ENCODE measurements at regions not wholly inside any gene's neighbourhood (a gene's known extent, or its start where the extent isn't known, plus 50 kb on each side); places are given as distances from the start of the nearest gene placed in this dataset.

- H2AFZ ChIP-seq (ENCODE audit: low read length): no peak overlapping the region
- H3K4me1 ChIP-seq (ENCODE audit: control insufficient read depth, extremely low read depth, insufficient read depth, low read length): no peaks in the 10 kb centered on the region
- no peak overlapping the region for H3K27ac ChIP-seq (ENCODE audit: insufficient read depth, low read length)
- H3K4me2 ChIP-seq (ENCODE audit: extremely low read depth, insufficient read depth, low read length): no peak overlapping the region
- no peak for DNase-seq (ENCODE audit: low read depth in 2 of 2)
- H3K9me3 ChIP-seq (ENCODE audit: control insufficient read depth, insufficient read depth, low read depth, low read length): no peaks in the 10 kb centered on the region
- no peaks in the 10 kb centered on the region for H4K20me1 ChIP-seq (ENCODE audit: control insufficient read depth, extremely low read depth, insufficient read depth, low read length)
- no peak overlapping the region for H3K4me3 ChIP-seq (replicated peaks in 1 of 4; ENCODE audit: control extremely low read depth in 1 of 4, insufficient read depth in 1 of 4, low read depth in 3 of 4, low read length in 4 of 4)
- H3K36me3 ChIP-seq (ENCODE audit: control insufficient read depth, insufficient read depth, low read length): no peaks in the 10 kb centered on the region
- H3K9ac ChIP-seq (ENCODE audit: insufficient read depth, low read length): no peak overlapping the region
- no peaks in the 10 kb centered on the region for H3K79me2 ChIP-seq (ENCODE audit: control insufficient read depth, insufficient read depth, low read length)
- no peaks in the 10 kb centered on the region for H3K27me3 ChIP-seq (ENCODE audit: control insufficient read depth, insufficient read depth, low read length)
- TF ChIP-seq CTCF (conservative IDR thresholded peaks at IDR 0.05 in 1 of 2, IDR thresholded peaks at IDR 0.05 in 1 of 2; ENCODE audit: low read depth in 1 of 2, low read length in 2 of 2) (no peak), EZH2 (IDR thresholded peaks at IDR 0.05; ENCODE audit: low read length, missing control alignments) (no peak)
These were observed 210.4 kb upstream of the C14orf180 start for GRCh38 chr14:104369208-104369607.

GRCh38 chr14:104370256-104370870, 209.2 kb upstream of the C14orf180 start:
- no peak overlapping the region for H3K4me2 ChIP-seq (ENCODE audit: extremely low read depth, insufficient read depth, low read length)

GRCh38 chr14:104371031-104371430, 208.5 kb upstream of the C14orf180 start:
- TF ChIP-seq CTCF (conservative IDR thresholded peaks at IDR 0.05 in 1 of 2, IDR thresholded peaks at IDR 0.05 in 1 of 2; ENCODE audit: low read depth in 1 of 2, low read length in 2 of 2): no peak
- no peak for TF ChIP-seq EZH2 (IDR thresholded peaks at IDR 0.05; ENCODE audit: low read length, missing control alignments)
- Histone ChIP-seq H4K20me1 (ENCODE audit: control insufficient read depth, extremely low read depth, insufficient read depth, low read length) (no peaks in the 10 kb centered on the region), H3K9me3 (ENCODE audit: control insufficient read depth, insufficient read depth, low read depth, low read length) (no peaks in the 10 kb centered on the region), H3K4me3 (replicated peaks in 1 of 4; ENCODE audit: control extremely low read depth in 1 of 4, insufficient read depth in 1 of 4, low read depth in 3 of 4, low read length in 4 of 4) (no peak overlapping the region), H2AFZ (ENCODE audit: low read length) (no peak overlapping the region), H3K27me3 (ENCODE audit: control insufficient read depth, insufficient read depth, low read length) (no peaks in the 10 kb centered on the region), H3K27ac (ENCODE audit: insufficient read depth, low read length) (no peak overlapping the region), H3K9ac (ENCODE audit: insufficient read depth, low read length) (no peak overlapping the region), H3K4me2 (ENCODE audit: extremely low read depth, insufficient read depth, low read length) (no peak overlapping the region), H3K36me3 (ENCODE audit: control insufficient read depth, insufficient read depth, low read length) (no peaks in the 10 kb centered on the region), H3K79me2 (ENCODE audit: control insufficient read depth, insufficient read depth, low read length) (no peaks in the 10 kb centered on the region), H3K4me1 (ENCODE audit: control insufficient read depth, extremely low read depth, insufficient read depth, low read length) (no peaks in the 10 kb centered on the region)
- no peak for DNase-seq (ENCODE audit: low read depth in 2 of 2)

More at GRCh38 chr14:104370256-104370870, 209.2 kb upstream of the C14orf180 start:
- Histone ChIP-seq H3K4me1 (ENCODE audit: control insufficient read depth, extremely low read depth, insufficient read depth, low read length) (no peaks in the 10 kb centered on the region), H3K4me3 (replicated peaks in 1 of 4; ENCODE audit: control extremely low read depth in 1 of 4, insufficient read depth in 1 of 4, low read depth in 3 of 4, low read length in 4 of 4) (no peak overlapping the region), H3K9me3 (ENCODE audit: control insufficient read depth, insufficient read depth, low read depth, low read length) (no peaks in the 10 kb centered on the region), H3K9ac (ENCODE audit: insufficient read depth, low read length) (no peak overlapping the region), H3K27me3 (ENCODE audit: control insufficient read depth, insufficient read depth, low read length) (no peaks in the 10 kb centered on the region), H3K27ac (ENCODE audit: insufficient read depth, low read length) (no peak overlapping the region), H3K79me2 (ENCODE audit: control insufficient read depth, insufficient read depth, low read length) (no peaks in the 10 kb centered on the region), H3K36me3 (ENCODE audit: control insufficient read depth, insufficient read depth, low read length) (no peaks in the 10 kb centered on the region), H4K20me1 (ENCODE audit: control insufficient read depth, extremely low read depth, insufficient read depth, low read length) (no peaks in the 10 kb centered on the region), H2AFZ (ENCODE audit: low read length) (no peak overlapping the region)
- no peak for TF ChIP-seq EZH2 (IDR thresholded peaks at IDR 0.05; ENCODE audit: low read length, missing control alignments)
- no peak for DNase-seq (ENCODE audit: low read depth in 2 of 2)
